ENCODE measurements at regions not wholly inside any gene's neighbourhood (a gene's known extent, or its start where the extent isn't known, plus 50 kb on each side); places are given as distances from the start of the nearest gene placed in this dataset.

DNA sequence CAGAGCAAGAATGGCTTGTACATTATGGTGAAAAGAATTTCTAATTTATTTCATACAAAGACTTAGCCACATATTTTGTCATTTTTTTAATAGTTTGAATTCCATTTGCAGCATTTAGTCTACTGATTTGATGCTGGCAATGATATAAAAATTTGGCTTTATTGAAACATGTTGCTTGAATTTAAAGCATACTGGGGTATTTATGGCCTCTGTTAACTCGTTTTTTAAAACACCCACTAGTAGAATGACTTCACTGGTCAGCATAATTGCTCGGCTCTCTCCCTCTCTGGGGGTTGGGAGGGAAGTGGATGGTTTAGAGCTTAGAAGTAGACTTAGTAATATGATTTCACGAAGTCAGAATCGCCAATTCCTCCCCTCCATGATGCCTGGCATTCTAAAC, 354.9 kb upstream of the HTR2A start:
- WGBS (ENCODE audit: insufficient coverage) = 65% methylated on average over 2 of the region's 4 CpGs
- no peaks in the 10 kb centered on the region for H3K36me3 ChIP-seq (ENCODE audit: control insufficient read depth, insufficient read depth, low read length)
- Mint-ChIP-seq H3K4me1 (no peaks in the 10 kb centered on the region), H3K4me3 (no peak overlapping the region), H3K36me3 (no peaks in the 10 kb centered on the region), H3K27me3 (ENCODE audit: low read depth in 2 of 2) (no peaks in the 10 kb centered on the region), H3K9me3 (peaks cover 2% of the 10 kb centered on the region in 2 donors), H3K27ac (no peak overlapping the region)
- H3K9me3 ChIP-seq (ENCODE audit: control insufficient read depth, insufficient read depth, low read length) = no peaks in the 10 kb centered on the region
- no peaks in the 10 kb centered on the region for H3K4me1 ChIP-seq (ENCODE audit: control insufficient read depth, insufficient read depth, low read length)
- ATAC-seq (no peak), DNase-seq (no peak)
- H3K4me3 ChIP-seq (ENCODE audit: low read length) = no peak overlapping the region
- intact Hi-C loops (cut with micrococcal nuclease) = loop anchor here (5.0 kb wide), 1 partner anchor 119 kb away; no protein-coding TSS in a partner anchor
- no peaks in the 10 kb centered on the region for H3K27me3 ChIP-seq (ENCODE audit: control insufficient read depth, insufficient read depth, low read length)
- H3K27ac ChIP-seq (ENCODE audit: low read length) = no peak overlapping the region
- TF ChIP-seq CTCF (IDR thresholded peaks at IDR 0.05) = no peak

GRCh38 chr13:47250146-47250545, 353.3 kb upstream of the HTR2A start:
- TF ChIP-seq CTCF (IDR thresholded peaks at IDR 0.05) = no peak
- Histone ChIP-seq H3K4me3 (ENCODE audit: low read length) (no peak overlapping the region), H3K27me3 (ENCODE audit: control insufficient read depth, insufficient read depth, low read length) (no peaks in the 10 kb centered on the region), H3K4me1 (ENCODE audit: control insufficient read depth, insufficient read depth, low read length) (no peaks in the 10 kb centered on the region), H3K9me3 (ENCODE audit: control insufficient read depth, insufficient read depth, low read length) (no peaks in the 10 kb centered on the region), H3K36me3 (ENCODE audit: control insufficient read depth, insufficient read depth, low read length) (no peaks in the 10 kb centered on the region), H3K27ac (ENCODE audit: low read length) (no peak overlapping the region)
- Mint-ChIP-seq H3K9me3 (peaks cover 2% of the 10 kb centered on the region in 2 donors), H3K36me3 (no peaks in the 10 kb centered on the region), H3K27ac (no peak overlapping the region), H3K4me1 (no peaks in the 10 kb centered on the region), H3K4me3 (no peak overlapping the region), H3K27me3 (ENCODE audit: low read depth in 2 of 2) (no peaks in the 10 kb centered on the region)
- DNase-seq (no peak), ATAC-seq (no peak)
- intact Hi-C loops (cut with micrococcal nuclease) = loop anchor here (5.0 kb wide), 1 partner anchor 118 kb away; no protein-coding TSS in a partner anchor
- WGBS (ENCODE audit: insufficient coverage) = 93% methylated on average over 7 of the region's 7 CpGs

DNA sequence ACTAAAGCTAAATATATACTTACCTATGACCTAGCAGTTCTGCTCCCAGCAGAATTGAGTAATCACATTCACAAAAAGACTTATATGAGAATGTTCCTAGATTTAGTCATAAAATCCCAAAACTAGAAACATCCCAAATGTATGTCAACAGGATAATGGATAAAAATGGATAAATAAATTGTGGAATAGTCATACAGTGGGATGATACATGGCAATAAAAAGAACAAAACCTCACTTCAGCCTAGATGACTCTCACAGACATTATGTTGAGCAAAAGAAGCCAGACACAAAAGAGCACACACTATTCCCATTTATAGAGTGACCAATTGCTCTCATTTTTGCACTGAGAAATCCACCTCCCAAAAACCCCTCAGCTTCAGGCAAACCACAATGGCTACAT, 352.4 kb upstream of the HTR2A start:
- peaks cover 2 to 6% of the 10 kb centered on the region in 2 donors for H3K9me3 Mint-ChIP-seq
- ATAC-seq (no peak), DNase-seq (no peak)
- H3K4me3 Mint-ChIP-seq = no peak overlapping the region
- Histone ChIP-seq H3K27me3 (ENCODE audit: control insufficient read depth, insufficient read depth, low read length) (no peaks in the 10 kb centered on the region), H3K27ac (ENCODE audit: low read length) (no peak overlapping the region), H3K4me3 (ENCODE audit: low read length) (no peak overlapping the region), H3K9me3 (ENCODE audit: control insufficient read depth, insufficient read depth, low read length) (no peaks in the 10 kb centered on the region), H3K36me3 (ENCODE audit: control insufficient read depth, insufficient read depth, low read length) (no peaks in the 10 kb centered on the region), H3K4me1 (ENCODE audit: control insufficient read depth, insufficient read depth, low read length) (no peaks in the 10 kb centered on the region)
- no peaks in the 10 kb centered on the region for H3K36me3 Mint-ChIP-seq
- TF ChIP-seq CTCF (IDR thresholded peaks at IDR 0.05) = no peak
- intact Hi-C loops (cut with micrococcal nuclease) = no loop called here
- H3K4me1 Mint-ChIP-seq = no peaks in the 10 kb centered on the region
- H3K27me3 Mint-ChIP-seq (ENCODE audit: low read depth in 2 of 2) = no peaks in the 10 kb centered on the region
- H3K27ac Mint-ChIP-seq = no peak overlapping the region

DNA sequence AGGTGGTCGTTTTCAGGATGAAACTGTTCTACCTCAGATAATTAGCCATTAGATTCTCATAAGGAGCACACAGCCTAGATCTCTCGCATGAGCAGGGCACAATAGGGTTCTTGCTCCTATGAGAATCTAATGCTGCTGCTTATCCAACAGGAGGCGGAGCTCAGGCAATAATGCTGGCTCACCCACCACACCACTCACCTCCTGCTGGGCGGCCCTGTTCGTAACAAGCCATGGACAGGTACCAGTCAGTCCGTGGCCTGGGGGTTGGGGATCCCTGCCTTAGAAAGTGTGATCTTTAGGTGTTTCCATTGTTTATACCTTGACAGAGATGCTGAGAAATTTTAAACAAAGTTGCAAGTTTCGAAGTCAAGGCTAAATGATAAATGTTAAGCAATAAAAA, 344.6 kb upstream of the HTR2A start:
- intact Hi-C loops (cut with micrococcal nuclease) = no loop called here
- Mint-ChIP-seq H3K9me3 (peaks cover 0 to 11% of the 10 kb centered on the region in 2 donors), H3K27ac (no peak overlapping the region), H3K36me3 (no peaks in the 10 kb centered on the region), H3K4me1 (no peaks in the 10 kb centered on the region), H3K27me3 (ENCODE audit: low read depth in 2 of 2) (no peaks in the 10 kb centered on the region), H3K4me3 (no peak overlapping the region)
- Histone ChIP-seq H3K27ac (ENCODE audit: low read length) (no peak overlapping the region), H3K36me3 (ENCODE audit: control insufficient read depth, insufficient read depth, low read length) (no peaks in the 10 kb centered on the region), H3K9me3 (ENCODE audit: control insufficient read depth, insufficient read depth, low read length) (no peaks in the 10 kb centered on the region), H3K27me3 (ENCODE audit: control insufficient read depth, insufficient read depth, low read length) (no peaks in the 10 kb centered on the region), H3K4me1 (ENCODE audit: control insufficient read depth, insufficient read depth, low read length) (no peaks in the 10 kb centered on the region), H3K4me3 (ENCODE audit: low read length) (no peak overlapping the region)
- WGBS (ENCODE audit: insufficient coverage) = 87% methylated on average over 6 of the region's 7 CpGs
- DNase-seq (no peak), ATAC-seq (no peak)
- TF ChIP-seq CTCF (IDR thresholded peaks at IDR 0.05) = no peak
